NCI-H510A (cell line): ENCODE measurements at regions not wholly inside any gene's neighbourhood (a gene's known extent, or its start where the extent isn't known, plus 50 kb on each side); places are given as distances from the start of the nearest gene placed in this dataset.
"Not testable (repeated sequence)": the region's sequence is repeated elsewhere in the genome, so short reads cannot be mapped to it uniquely, and the experiment has no call there.

Experiments
- DNase-seq: peaks from one replicate; lab custom pipeline; 2025; lab: John Stamatoyannopoulos, UW

DNA sequence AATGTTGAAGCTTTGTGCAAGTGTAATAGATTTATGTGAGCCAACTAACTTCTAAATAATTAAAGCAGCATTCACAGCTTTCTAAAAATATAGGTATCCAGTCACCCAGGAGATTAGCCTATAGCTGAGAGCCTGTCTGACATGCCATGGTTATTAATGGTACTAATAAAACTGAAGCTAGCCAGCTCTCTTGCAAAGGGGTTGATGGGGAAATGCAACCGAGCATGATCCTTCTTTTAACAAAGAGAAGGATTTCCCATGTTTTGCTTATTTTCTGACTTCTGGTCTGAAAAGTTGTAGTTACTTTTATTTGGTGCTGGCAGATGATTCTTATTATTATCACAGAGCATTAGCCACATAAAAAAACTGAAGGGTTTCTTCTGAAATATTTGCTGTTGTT, 488.7 kb upstream of the CYLC2 start:
- no peak for DNase-seq

DNA sequence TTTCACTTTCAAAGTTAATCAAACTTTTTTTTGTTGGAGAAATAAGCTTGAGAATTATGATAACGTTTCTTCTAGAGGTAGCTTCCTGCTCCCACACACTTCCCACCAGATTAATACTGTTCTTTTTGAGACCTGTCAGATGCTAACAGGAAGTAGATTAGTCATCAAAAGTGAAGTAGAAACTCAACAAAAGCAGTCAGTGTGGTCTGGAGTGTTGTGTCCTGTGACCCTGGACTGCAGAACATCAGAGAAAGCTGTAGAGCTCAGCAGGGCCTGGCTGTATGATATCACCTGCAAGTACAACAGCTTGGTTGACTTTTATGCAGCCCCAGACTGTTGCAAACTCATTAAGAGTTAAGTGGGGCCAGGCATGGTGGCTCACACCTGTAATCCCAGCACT, 495.7 kb upstream of the CYLC2 start:
- no peak for DNase-seq

DNA sequence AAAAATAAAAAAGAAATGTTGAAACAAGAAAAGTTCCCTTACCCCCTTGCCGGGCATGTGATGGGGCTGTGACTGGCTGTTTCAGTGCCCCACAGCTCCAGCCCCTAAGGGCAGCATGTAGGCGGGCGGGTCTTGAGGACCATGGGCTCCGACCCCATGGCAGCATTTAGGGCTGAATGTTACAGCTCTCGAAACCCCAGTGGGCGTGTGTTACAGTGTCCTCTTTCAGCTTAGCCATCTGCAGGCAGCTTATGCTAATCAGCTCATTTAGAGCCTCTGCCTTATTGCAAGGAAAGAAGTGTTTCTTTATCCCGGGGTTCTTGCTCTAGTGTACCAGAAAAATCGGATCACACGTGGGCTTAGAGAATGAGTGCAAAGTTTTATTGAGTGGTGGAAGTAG, 497.4 kb upstream of the CYLC2 start:
- no peak for DNase-seq

DNA sequence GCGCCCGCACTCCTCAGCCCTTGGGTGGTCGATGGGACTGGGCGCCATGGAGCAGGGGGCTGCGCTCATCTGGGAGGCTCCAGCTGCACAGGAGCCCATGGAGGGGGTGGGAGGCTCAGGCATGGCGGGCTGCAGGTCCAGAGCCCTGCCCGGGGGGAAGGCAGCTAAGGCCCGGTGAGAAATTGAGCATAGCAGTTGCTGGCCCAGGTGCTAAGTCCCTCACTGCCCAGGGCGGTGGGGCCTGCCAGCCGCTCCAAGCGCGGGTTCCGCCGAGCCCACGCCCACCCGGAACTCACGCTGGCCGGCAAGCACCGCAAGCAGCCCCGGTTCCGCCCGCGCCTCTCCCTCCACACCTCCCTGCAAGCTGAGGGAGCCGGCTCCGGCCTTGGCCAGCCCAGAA, 508.2 kb upstream of the CYLC2 start:
- DNase-seq = not testable (repeated sequence)

DNA sequence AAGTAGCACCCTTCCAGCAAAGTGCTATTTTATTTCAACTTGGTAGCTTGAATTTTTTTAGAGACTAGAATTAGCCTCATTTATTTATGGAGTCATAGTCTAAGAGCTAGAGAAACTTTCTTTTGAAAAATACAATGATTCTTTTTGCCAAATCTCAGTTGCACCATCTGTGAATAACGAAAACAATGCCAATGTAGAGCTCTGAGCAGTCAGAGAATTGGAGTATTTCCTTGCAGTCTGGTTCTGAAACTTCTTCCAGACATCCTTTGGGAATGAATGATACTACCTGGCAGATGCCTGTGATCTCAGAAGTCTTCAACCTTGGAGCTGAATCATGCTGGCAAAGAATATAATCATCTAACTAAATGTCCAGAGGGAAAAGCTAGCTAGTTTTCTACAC, 511.5 kb upstream of the CYLC2 start:
- no peak for DNase-seq

DNA sequence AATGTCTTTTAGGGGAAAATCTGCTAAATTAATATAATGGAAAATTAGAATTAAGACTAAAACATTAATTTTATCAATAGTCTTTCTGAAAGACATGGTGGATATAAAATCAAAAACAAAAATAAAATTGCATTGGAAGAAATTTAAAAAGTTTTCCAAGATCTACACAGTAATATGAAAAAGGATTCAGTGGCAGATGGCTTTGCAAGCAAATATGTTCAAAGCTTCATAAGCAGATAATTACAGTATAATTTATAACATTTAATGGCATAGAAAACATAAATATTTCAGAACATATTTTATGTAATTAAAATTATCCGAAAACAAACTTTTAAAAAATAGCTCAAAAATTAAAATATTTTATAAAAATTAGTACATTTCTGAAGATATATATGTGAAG, 512.4 kb upstream of the CYLC2 start:
- DNase-seq = no peak

DNA sequence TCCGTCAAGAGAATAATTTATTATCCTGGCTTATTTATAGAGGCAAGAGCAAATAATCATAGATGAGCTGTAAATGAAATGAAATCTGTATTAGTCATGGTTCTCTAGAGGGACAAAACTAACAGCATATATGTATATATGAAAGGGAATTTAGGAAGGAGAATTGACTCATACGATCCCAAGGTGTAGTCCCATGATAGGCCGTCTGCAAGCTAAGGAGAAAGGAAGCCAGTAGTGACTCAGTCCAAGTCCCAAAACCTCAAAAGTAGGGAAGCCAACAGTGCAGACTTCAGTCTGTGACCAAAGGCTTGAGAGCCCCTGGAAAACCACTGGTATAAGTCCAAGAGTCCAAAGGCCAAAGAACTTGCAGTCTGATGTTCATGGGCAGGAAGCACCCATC, 515.9 kb upstream of the CYLC2 start:
- no peak for DNase-seq

DNA sequence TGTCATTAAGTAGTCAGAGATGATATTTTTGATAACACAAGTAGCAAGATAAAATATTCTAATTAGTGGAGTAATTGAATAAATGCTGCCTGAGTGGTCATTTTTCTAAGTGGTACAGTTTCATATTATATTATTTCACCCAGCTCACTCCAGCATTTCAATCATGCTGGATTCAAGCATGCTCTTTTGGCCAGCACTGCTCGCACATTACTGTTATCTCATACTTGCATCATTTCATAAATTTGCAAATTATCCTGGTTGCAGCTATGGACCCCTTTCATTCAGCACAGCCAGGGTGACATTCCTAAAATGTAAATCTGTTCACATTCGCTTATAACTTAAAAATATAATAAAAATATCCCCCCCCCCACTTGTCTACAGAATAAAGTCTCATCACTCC, 520.8 kb upstream of the CYLC2 start:
- no peak for DNase-seq

DNA sequence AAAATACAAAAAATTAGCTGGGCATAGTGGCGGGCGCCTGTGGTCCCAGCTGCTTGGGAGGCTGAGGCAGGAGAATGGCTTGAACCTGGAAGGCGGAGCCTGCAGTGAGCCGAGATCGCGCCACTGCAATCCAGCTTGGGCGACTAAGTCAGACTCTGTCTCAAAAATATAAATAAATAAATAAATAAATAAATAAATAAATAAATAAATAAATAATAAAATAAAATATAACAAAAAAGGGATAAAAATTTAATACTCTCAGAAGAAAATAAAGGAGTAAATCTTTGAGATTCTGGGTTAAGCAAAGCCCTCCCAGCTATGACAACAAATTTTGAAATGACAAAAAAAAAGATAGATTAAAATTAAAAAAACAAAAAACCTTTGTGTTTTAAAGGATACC, 525.7 kb upstream of the CYLC2 start:
- not testable (repeated sequence) for DNase-seq

DNA sequence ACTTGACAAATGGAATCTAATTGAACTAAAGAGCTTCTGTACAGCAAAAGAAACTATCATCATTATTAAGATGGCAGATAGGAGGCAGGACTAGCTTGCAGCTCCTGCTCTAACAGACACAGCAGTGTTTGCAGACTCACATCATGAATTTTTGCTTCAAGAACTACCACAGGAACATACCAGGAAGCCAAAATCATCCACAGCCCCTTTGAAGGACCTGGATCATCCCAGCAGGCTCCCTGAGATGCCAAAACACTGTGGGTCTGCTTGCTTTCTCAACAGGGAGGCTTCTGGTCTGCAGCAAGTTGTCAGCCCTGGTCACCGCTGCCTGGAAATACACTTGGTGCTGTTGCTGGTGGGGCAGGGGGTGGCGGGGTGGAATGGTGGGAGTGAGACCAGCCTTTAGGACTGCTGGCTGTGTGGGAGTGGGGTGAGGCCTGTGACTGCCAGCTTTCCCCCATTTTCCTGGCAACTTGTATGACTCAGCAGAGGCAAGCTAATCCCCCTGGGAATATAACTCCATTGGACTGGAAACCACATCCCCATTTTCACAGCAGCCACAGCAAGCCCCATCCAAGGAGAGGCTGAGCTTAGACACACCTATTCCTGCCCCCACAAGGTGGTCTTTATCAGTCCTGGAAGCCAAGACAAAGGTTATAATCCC, 533.8 kb upstream of the CYLC2 start:
- DNase-seq = no peak

DNA sequence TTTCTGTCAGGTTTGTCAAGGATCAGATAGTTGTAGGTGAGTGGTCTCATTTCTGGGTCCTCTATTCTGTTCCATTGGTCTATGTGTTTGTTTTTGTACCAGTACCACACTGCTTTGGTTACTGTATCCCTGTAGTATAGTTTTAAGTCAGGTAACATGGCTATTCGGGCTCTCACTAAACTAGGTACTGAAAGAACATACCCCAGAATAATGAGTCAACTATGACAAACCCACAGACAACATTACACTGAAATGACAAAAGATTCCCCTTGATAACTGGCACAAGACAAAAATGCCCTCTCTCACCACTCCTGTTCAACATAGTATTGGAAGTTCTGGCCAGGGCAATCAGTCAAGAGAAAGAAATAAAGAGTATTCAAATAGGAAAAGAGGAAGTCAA, 535.3 kb upstream of the CYLC2 start:
- DNase-seq = no peak

DNA sequence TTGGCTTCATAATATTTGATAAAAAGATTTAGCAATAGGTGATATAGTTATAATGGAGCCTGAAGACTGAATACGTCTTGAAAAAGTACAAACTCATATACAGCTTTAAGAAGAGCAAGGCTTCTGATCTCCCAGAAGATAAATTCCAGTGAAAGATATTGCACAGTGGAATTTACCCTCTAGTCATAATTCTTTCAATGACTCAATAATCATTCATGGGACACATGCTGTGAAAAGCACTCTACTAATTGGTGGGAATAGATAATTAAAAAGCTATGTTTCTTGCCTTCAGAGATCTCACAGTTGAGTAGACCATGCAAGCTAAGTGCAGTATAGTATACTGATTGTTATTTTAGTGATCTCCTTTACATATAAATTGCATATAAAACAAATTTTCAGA, 538.6 kb upstream of the CYLC2 start:
- no peak for DNase-seq

DNA sequence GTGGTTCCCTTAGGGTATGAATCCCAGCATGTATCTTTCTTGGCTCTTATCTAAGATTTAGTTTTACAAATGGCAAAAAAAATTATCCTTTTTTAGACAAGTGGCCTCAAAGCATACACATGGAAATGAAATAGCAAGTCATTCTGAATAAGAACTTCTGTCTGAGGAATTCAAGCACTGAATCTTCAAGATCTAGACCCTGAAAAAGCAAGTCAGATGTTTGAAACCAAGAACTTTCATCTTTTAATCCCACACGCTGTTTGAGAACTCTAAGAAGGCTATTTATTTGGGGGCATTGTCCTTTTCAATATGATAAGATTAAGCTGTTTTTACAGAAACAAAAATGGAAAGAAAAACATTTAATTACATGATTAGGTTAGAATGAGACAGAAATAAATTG, 549.2 kb upstream of the CYLC2 start:
- no peak for DNase-seq

DNA sequence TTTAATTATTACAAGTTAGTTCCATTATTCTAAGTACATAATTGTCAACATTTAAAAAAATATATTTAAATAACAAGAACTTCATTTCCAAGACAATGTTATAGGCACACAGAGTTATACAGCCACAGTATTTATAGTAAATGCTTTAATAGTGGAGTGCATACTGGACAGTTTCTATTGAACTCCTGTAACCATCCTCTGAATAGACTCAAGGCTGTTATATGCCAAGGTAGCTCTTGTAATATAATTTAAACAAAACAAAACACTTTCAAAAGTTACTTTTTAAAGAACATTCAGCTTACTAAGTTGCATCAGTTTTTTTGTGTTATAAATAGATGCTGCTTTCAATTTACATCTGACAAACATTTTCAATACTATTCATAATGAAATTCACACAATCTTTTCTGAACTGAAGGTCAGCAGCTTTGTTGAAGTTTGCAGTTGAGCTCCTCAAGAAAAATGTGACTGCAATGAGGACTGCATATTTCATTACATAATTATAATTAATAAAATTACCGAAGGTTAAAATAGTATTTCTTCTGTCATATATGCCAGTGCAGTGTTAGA, 549.9 kb upstream of the CYLC2 start:
- DNase-seq = no peak

DNA sequence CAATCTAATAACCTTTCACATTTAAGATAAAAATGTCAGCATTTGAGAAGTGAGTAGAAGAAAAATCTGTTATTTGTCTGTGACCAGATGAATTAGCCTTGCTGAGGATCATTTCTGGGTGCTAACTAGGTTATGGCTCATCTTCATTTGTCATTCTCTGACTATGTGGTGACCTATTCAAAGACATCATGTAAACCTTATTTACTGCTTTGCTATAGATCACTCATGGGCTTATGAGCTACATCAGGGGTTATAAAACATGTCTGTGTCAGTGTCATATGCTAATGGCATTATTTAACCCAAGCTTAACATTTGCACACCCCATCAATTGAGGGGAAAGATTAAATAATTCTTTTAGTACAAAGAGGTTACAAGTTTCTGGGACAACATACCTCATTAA, 555.5 kb upstream of the CYLC2 start:
- no peak for DNase-seq

DNA sequence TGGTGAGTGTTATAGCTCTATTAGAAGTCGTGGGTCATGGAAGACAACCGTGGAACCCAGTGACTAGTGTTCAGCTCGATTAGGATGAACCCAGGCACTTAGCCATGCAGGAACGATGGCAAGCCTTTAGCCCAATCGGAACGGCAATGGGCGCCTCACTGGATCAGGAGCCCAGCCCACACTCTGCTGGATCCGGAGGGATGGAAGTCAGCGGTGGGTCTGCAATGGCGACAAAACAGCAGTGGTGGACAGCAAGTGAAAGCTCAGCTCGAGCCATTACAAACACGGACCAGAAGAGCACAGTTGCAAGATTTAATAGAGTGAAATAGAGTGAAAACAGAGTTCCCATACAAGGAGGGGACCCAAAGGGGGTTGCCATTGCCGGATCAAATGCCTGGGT, 558.5 kb upstream of the CYLC2 start:
- DNase-seq = not testable (repeated sequence)

DNA sequence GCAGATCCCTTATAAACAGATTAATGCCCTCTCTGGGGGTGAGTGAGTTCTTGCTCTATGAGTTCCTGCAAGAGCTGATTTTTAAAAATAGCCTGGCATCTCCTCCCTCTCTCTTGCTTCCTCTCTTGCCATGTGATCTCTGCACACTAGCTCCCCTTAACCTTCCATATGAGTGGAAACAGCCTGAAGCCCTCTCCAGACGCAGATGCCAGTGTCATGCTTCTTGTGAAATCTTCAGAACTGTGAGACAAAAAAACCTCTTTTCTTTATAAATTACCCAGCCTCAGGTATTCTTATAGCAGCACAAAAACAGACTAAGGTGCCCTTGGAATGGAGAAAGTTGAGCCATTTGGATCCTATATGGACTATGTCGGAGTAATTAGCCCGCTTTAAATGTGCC, 559.7 kb upstream of the CYLC2 start:
- no peak for DNase-seq

DNA sequence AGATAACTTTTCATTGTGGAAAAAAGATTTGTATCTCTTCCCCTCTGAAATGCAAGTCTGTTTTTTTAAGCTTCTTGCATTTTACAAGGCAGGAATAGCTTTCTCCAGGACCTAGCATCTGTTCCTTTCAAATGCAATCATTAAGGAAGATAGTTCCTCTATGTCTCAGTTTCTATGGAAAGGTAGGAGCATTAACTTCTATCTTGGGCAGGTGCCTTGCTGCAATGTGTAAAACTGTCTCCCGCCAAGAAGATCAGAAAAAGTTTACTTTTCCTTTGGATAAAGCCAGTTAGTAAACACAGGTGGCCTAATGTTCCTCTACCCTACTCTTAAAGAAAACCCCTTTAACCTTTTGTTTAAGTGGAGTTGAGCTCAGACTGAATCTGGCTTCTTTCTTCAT, 560.6 kb upstream of the CYLC2 start:
- no peak for DNase-seq

DNA sequence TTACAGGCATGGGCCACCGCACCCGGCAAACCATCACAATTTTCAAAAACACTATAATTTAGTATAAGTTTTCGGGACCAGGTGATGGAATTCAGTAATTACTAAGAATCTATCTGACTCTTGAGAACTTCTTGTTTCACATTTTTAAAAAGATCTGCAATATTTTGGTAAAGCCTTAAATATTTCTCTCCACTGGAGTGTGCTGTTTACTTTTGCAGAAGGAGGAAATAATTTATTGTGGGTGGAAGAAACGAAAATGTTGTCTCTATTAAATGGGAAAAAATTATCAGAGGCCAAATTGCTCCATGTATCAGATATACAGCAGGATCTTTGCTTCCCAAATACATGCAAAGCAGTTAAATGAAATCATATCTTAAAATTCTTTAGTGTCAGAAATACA, 566.8 kb upstream of the CYLC2 start:
- no peak for DNase-seq

DNA sequence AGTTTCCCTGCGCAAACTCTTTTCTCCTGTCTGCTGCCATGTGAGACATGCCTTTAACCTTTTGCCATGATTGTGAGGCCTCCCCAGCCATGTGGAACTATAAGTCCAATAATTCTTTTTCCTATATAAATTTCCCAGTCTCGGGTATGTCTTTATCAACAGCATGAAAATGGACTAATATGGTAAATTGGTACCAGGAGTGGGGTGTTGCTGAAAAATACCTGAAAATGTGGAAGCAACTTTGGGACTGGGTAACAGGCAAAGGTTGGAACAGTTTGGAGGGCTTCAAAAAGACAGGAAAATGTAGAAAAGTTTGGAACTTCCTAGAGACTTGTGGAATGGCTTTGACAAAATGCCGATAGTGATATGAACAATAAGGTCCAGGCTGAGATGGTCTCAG, 578.9 kb upstream of the CYLC2 start:
- DNase-seq = not testable (repeated sequence)

DNA sequence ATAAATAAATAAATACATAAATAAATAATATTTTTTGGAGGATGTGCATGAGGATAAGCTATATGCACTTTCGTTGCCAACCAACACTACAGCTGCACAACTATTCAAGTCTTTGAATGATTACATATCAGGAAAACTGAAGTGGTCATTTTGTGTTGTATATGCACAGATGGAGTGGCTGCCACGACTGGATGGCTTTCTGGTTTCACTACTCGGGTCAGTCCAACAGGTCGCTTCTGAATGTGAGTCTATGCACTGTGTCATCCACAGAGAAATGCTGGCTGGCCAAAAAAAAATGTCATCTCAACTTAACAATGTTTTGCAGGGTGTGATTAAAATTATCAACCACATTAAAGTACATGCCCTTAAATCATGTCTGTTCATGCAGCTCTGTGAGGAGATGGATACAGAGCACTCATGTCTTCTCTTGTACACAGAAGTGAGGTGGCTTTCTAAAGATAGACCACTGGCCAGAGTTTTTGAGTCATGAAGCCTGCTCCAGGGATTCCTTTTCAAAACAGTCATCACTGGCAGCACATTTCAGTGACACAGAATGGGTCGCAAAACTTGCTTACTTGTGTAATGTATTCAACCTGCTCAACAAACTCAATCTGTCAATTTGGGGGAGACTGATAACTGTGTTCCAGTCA, 589.8 kb upstream of the CYLC2 start:
- no peak for DNase-seq

DNA sequence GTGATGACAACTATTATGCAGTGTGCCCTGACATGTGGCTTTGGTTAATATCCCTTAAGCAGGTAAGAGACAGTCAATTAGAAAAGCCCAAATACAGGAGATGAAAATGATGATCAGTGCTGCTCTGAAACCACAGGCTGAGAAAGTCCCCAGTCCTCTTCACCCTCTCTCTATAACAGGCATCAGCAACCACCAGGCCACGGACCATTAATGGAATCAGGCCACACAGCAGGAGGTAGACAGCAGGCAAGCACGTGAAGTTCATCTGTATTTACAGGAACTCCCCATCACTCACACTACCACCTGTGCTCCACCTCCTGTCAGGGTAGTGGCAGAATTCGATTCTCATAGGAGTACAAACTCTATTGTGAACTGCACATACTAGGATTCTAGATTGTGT, 591.6 kb upstream of the CYLC2 start:
- no peak for DNase-seq

DNA sequence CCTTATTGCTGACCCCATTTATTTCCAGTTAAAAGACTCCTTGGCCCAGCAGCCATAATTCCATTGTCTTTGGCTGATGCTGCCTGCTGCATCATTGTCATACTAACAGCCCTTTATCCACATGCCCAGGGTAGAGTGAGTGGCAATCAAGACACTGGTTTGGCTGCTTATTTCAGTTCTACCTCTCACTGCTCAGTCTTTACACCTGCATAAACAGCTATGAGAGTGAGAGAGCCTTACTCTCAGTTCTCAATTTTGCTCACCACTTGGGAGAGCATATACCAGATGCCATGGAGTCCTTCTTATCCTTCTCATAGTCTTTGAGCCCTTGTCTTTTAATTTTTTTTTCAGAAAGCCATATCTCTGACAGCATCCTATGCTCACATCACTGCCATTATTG, 596.9 kb upstream of the CYLC2 start:
- DNase-seq = no peak

DNA sequence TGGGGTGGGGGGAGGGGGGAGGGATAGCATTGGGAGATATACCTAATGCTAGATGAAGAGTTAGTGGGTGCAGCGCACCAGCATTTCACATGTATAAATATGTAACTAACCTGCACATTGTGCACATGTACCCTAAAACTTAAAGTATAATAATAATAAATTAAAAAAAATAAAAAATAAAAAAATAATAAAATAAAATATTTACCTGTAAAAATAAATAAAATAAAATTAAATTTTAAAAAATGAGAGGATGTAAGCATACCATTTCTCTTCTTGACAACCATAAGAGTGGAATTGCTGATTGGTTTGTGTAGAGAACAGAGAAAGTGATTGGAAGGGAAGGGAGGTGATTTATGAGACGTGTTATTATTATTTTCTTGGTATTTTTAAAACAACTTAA, 609.5 kb upstream of the CYLC2 start:
- DNase-seq = not testable (repeated sequence)
